SK-N-DZ (cell line): ENCODE measurements at regions not wholly inside any gene's neighbourhood (a gene's known extent, or its start where the extent isn't known, plus 50 kb on each side); places are given as distances from the start of the nearest gene placed in this dataset.
"Not testable (repeated sequence)": the region's sequence is repeated elsewhere in the genome, so short reads cannot be mapped to it uniquely, and the experiment has no call there.

Experiments used
- DNase-seq: peaks from one replicate; pipeline ENCODE4 v3.0.0-alpha.2; 2015; ENCODE audit warnings: low spot score

DNA sequence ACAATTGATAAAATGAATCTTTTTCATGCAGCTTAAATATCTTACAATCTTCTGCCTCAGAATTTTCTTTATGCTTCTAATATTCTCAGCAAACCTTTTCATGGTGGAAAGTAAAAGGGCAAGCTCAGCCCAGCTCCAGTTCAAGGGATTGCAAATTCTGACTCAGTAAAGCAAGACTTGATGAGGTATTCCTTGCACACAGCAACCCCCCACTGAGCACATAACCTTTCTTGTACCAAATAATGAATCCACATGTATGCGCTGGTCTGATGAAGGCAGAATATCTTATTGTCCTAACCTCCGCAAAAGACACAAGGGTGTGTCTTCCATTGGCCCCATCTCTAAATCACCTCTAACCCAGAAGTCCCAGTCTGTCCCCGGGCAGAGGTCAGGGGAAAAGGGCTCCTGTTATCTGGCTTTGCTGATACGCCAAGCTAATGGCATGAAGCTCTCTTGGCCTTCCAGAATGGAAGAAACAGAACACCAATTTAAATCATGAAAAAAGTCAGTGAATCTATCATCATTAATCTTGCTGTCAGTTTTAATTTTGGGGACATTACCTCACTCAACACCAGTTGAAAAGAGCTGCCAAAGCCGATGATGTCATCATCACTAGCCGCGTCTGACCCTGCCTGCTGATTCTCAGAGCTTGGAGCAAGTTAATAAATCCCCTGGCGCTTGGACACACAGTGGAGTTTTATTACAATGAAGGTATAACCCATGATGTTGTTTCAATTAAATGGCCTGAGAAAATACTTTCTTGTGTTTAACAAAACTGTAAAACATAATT is 592.5 kb upstream of the CLINT1 start:
- peak; percentile 95 for DNase-seq

DNA sequence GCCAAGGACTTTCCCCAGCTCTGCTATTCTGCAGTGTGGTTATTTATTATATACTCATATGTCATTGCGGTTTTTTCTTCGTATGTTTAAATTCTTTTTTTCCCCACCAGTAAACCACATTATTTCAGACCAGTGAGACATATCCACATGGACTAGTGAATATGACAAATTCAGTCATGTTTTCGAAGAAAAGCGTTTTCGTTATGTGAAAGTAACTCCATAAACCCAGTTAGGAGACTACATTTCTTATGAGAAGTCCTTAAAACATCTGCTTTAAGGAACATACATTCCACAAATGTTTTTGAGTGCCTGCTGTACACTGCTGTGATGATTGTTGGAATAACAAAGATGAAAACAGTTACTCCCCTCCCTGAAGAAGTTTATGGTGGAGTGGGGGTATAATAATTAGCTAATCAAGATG is 591.8 kb upstream of the CLINT1 start:
- no peak for DNase-seq

DNA sequence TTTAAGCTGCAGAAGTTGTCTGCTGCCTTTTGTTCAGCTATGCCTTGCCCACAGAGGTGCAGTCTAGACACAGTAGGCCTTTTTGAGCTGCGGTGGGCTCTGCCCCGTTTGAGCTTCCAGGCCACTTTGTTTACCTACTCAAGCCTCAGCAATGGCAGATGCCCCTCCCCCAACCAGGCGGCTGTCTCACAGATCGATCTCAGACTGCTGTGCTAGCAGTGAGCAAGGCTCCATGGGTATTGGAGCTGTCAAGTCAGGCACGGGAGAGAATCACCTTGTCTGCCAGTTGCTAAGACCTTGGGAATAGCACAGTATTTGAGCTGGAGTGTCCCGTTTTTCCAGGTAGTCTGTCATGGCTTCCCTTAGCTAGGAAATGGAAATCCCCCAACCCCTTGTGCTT is 587.8 kb upstream of the CLINT1 start:
- not testable (repeated sequence) for DNase-seq

DNA sequence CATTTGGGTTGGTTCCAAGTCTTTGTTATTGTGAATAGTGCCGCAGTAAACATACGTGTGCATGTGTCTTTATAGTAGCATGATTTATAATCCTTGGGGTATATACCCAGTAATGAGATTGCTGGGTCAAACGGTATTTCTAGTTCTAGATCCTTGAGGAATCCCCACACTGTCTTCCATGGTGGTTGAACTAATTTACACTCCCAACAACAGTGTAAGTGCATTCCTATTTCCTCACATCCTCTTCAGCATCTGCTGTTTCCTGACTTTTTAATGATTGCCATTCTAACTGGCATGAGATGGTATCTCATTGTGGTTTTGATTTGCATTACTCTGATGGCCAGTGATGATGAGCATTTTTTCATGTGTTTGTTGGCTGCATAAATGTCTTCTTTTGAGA is 580.3 kb upstream of the CLINT1 start:
- DNase-seq = not testable (repeated sequence)

DNA sequence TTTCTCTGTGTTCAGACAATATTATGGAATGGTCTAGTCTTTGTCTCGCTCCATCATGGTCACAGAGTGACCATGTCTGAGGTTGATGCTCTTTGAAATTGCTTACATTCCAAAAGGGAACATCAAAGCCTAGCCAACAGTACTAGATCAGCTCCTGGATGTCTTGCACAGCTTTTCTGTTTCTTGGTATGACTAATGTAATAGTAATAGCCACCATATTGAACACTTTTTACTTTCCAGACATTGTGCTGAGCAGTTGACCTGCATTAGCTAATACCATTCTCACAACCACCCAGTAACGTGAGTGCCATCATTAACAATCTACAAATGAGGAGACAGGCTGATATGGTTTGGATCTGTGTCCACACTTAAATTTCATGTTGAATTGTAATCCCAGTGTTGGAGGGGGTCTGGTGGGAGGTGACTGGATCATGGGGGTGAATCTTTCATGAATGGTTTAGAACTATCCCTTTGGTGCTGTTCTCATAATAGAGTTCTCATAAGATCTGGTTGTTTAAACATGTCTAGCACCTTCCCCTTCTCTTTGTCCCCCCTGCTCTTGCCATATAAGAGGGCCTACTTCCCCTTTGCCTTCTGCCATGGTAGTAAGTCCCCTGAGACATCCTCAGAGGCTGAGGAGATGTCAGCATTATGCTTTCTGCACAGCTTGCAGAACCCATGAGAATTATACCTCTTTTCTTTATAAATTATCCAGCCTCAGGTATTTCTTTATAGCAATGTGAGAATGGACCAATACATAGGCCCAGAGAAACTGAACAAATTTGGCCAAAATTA is 577.5 kb upstream of the CLINT1 start:
- no peak for DNase-seq

DNA sequence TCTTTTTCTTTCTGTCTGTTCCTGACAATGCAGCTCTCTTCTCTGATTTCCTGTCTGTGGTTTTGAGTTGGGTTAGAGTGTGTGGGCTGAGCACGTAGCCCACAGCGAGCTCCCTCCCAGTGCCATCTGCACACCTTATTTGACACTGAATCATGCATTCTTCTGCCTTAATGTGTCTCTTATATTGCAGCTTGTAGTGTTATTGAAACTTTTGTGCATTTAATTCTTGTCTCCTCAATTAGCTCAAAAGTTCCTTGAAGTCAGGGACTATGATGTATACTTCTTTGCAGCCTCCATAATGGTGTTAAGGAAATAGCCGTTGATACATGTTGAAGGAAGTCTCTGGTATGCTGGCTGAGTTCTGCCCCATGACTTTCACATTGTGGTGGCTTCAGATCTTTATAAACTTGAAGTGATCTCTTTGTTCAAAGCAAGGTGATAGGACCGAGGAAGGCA is 576.2 kb upstream of the CLINT1 start:
- no peak for DNase-seq

DNA sequence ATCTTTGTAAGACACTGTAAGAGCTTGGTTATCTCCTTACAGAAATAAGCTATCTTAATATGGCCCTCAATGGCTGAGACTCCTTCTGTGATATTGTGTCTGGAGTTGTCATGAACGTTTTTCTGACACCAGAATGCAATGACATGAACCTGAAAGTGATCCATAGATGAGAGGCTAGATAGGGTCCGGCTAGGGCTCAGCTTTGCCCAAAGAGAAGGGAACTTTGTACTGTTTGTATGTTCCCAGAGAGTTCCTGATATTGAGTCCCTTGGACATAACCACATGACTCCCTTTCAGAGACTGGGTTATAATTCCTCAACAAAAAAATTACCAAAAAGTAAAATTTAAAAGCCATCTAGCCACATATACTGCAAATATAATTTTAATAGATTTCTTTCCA is 575.8 kb upstream of the CLINT1 start:
- no peak for DNase-seq

DNA sequence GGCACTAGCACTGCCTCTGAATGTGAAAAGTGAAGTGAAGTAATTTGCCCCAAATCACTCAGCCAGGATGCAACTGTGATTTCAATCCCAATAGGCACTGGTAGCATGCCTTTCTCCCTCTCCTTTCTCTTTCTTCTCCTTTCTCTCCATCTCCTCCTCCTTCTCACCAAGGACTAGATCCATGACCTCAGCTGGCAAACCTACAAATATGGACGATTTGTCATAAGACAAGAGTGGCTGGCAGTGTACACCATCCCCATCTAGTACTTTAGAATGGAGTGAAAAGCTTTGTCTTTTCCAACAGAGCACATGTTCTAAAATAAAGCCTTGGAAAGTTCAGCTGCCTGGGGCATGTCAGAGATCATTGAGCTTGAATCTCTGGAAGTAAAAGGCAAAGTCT is 574.7 kb upstream of the CLINT1 start:
- DNase-seq = no peak

DNA sequence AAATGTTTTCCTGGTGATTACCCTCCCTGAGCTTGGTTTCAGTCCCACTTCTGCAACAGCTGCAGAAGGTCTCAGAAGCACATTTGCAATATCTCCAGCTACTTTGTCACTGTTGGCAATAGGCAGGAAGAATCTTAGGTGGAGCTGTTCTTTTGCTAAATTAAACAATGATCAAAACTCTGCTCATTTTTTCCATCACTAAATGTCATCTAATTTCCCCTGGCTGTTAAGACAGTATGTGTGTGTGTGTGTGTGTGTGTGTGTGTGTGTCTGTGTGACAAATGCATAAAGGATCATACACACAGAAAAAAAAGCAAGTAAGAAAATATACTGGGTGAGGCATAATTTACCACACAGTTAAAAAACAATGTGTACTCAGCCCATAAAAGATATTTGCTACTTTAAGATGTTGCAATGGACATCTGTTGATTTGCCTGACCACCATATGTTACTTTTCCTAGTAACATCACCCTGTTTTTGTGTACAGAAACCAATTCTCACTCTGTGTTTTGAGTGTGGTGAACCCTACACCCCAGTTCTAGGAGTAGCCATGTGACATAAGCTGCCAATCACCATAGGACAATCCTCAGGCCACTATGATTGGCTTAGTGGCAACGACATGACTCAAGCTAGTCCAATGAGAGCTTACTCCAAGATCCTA is 572.6 kb upstream of the CLINT1 start:
- DNase-seq = no peak

DNA sequence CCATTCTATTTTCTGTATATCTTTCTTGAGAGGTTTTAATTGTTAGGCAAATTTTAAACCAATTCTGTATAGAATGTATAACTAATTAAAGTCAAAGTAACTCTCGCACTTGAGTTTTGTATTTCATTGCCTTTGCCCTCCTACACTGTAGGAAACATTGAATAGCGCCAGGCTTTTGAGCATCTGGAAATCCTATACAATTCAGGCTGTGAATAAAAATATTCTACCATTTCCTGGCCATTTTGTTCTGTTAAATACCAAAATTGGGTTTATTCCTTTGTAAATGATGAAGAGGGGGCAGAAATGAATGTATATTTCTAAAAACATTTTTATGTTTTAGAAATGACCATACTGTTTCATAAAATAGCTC is 571.8 kb upstream of the CLINT1 start:
- no peak for DNase-seq

DNA sequence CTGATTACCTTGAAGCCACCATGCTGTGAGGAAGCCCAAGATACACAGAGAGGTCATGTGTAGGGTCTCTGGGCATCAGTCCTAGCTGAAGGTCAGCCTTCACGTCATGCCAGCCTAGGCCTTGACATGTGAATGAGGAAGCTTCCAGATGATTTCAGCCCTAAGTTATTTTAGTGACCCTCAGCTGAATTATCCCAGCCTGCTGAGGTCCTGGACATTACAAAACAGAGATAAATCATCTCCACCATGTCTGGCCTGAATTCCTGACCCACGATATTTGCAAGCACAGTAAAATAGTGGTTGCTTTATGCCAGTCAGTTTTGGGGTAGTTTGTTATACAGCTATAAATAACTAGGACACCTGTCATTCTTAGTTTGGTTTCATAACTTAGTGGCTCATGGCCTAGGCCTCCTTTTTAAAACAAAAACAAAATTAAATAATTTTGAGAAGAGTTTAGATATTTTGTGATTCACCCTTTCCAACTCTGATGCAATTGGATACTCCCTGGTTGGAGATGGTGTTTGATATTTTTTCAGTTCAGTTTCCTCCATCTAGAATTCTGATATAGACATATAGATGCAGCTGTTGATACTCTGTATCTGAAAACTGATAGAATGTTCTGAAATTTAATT is 571.3 kb upstream of the CLINT1 start:
- DNase-seq = no peak

DNA sequence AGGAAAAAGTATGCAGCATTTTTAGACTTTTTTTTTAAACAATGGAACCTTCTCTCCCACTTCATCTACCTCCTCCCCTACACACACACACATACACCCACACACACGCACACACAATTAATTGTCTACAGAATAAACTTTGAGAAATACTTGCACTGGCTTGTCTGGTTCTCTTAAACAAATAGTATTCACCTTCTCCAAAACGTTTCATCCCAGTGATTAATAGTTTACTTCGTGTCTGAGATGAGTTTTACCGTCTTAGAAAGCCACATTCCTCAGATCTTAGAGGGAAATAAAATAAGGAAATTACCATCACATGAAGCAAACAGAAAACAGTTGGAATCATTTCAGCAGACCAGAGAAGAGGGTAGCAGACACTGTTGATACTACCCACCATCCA is 570.6 kb upstream of the CLINT1 start:
- DNase-seq = no peak

DNA sequence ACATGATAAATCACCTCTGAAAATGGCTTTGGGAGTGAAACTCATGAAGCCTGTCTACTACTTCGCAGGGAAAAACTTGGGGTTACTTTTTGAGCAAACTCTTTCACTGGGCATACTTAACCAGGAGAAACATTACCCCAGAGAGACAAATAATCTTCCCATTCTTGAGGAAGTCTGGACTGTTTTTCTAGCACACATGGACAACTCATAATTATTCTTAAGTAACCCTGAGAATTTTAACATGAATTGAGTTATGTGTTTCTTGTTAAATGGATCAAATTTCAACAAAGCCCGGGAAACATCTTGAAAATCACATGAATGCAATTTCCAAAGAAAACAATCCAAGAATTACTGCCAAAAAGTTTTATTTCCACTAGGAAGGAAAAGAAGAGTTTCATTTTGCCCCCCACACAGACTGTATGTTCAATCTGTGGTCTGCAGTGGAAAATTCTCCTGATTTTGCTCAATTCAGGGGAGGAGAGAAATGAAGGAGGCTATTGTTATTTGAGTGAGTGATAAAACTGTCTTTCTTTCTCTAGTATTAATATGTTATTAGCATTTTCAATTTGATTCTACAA is 564.8 kb upstream of the CLINT1 start:
- no peak for DNase-seq

DNA sequence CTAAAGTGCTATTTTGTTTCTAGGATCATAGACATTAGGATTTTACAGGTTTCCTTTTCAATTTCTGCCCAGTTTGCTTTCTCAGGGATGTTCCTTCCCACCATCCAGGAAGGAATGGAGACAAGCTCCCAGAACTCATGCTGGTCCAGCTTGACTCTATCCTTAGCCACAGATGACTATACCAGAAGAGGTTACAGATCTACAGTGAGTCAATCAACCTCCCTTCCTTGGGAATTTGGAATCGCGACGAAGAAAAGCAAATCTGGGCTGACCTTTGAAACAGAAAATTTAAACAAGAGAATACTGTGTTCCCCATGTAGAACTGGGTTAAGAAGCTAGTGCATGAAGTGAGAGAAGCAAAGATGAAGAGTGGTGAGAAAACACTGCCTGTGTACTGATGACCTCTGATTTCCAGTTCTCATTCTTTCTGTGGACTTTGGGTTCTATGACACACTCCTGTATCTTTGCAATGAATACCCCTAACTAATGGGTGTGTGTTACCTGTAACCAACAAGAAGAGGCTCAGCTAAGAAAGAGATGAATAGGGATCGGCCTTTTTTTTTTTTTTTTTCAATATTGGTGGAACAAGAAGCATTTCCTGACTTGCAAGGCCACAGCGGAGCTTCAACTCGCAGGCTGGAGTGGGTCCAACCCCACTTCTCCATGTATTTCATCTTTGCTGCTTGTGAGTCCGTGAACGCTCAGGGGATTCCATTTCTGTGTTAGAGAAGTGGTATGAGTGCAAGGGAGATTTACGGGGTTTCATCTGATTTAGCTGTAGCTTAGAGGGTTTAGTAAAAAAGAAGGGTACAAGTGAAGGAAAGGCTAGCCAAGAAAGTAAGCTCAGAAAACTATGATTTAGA is 563.9 kb upstream of the CLINT1 start:
- no peak for DNase-seq

DNA sequence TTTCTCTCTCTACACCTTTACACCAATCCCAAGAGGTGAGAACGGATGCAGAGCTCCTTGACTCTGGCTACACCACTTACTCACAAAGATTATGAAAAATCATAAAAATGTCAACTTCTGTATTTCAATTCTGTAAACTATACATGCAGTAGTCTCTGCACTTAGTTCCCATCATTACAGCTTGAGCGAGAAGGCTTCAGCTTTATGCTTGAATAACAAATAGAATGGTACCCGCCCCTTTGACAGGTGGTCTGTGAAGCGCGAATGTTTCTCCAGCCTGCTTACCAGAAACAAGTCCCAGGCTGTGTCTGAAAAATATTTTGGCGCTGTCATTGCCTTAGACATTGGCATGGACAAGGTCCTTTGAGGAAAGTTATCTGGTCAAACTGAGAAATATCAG is 562.4 kb upstream of the CLINT1 start:
- DNase-seq = no peak

DNA sequence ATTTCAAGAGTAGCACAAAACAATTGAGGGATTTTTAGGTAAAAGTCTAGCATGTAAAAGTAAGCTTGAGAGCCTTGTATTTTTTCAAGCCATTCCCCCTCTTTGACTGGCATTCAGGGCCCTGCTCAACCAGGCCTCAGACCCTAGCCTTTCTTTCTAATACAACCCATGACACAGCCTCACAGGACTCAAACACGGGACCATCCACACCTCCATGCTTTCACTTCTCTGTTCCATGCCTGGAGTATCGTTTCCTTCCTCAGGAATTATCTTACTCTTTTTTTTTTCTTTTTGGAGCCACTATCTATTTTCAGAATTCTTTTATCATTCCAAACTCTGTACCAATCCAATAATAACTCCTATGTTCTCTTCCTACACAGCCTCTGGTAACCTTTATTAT is 560.2 kb upstream of the CLINT1 start:
- no peak for DNase-seq

DNA sequence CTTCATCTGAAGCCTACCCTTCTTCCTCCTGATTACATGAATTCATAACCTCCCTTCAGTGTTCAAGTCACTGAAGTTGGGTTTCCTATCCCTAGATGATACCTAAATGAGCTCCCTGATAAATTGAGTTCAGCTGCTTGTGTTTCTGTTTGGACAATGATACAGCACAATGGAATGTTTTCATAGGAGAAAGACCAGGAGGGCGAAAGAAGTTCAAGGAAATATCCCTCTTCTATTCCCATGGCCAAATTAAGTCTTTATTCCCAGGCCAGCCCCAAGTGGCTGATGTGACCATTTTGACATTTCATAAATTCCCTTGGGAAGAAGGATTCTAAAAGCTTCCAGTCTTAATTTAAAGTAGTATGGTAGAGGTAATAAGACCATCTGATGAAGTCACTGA is 555.8 kb upstream of the CLINT1 start:
- no peak for DNase-seq

DNA sequence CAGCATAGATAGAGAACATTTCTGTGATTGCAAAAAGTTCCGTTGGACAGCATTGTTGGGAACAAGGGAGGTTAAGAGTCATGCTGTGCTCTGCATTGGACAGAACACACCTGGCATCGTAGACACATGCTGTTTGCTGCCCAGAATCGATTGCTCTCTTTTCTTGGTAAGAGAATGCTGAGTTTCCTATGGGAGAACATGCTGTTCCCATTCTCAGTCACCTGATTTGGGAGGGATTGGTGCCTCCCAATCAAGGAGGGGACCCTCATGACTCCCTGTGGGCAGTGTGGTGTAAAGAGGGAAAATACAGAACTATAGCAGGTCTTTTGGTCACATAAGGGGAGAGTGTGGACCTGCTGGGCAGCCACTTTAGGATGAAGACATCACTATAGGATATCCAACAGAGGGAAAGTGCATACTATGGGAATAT is 555.4 kb upstream of the CLINT1 start:
- no peak for DNase-seq

DNA sequence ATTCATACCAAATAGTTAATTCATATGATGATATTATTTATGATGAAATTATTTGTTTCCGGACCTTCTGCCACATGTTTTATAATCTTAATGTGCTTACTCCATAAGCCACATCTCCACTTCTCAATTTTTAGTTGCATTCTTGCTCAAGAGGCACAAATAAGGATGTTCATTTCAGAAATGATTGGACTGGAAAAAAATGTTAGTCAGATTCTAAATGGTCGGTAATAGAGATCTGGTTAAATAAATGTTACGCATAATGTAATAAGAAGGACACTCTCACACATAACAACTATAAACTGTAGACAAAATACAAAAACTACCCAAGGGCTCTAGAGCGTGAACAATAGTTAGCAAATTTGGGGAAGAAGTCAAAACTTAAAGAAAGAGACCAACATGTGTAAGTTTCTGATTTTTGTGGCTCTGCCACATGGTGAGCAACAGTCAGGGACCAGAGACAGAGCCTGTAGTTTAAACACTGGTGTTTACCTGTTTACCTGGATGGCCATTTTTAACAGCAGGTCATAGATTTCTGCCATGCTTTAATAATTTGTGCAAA is 554.3 kb upstream of the CLINT1 start:
- DNase-seq = no peak

DNA sequence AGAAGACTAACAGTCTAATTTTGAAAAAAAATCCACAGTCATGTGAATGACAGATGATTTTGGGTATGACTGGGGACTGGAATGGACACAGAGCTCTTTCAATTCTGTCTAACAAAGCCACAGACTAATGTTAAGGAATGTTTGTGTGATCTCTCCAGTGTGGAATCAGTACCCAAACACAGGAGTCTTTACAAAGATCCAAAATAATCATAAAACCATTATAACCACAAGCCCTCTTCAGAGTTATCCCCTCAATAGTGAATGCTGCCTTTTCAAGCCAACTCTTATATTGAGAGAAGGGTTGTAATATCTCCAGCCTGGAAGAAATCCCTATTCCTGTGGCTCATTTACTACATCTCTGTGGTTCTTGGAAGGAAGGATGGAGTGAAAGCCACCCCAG is 552.0 kb upstream of the CLINT1 start:
- no peak for DNase-seq
